Stomach (tissue), 8 donors: ENCODE measurements at regions not wholly inside any gene's neighbourhood (a gene's known extent, or its start where the extent isn't known, plus 50 kb on each side); places are given as distances from the start of the nearest gene placed in this dataset.

Source experiments
- DNase-seq, 2 donors: peaks; one replicate each; pipeline versions ENCODE4 v3.0.0 to v3.0.0-alpha.2; 2013 to 2019
- H3K27ac ChIP-seq, 5 donors: fragments of 200-600 bp in 4 of 5; sonication (generic) in 4 of 5; one replicate each; pipeline ENCODE4 v1.5.1; 2013 to 2019; ENCODE audit warnings: mild to moderate bottlenecking in 1 of 5, moderate library complexity in 1 of 5
- H3K27me3 ChIP-seq, 3 donors: fragments of 200-600 bp; sonication (generic); one replicate each; pipeline ENCODE4 v1.5.1; 2017 to 2019; ENCODE audit warnings: mixed run types in 1 of 3
- H3K36me3 ChIP-seq, 4 donors: fragments of 200-600 bp; sonication (generic); 1 replicate in 3 of 4; 2 replicates in 1 of 4; pipeline ENCODE4 v1.5.1; 2016 to 2019
- H3K4me1 ChIP-seq, 4 donors: fragments of 200-600 bp; sonication (generic); one replicate each; pipeline ENCODE4 v1.5.1; 2016 to 2019
- H3K4me3 ChIP-seq, 4 donors: fragments of 200-600 bp; sonication (generic) in 3 of 4; one replicate each; pipeline ENCODE4 v1.5.1; 2016 to 2019; ENCODE audit warnings: mild to moderate bottlenecking in 1 of 4
- H3K9me3 ChIP-seq, 4 donors: fragments of 200-600 bp; sonication (generic); one replicate each; pipeline ENCODE4 v1.5.1; 2016 to 2019
- CTCF ChIP-seq, 7 experiments: fragments of 450-650 bp in 4 of 7; fragments of 200-600 bp in 3 of 7; sonication (generic) in 3 of 7; IDR thresholded peaks; one replicate each; pipeline ENCODE4 v1.5.1; 2016 to 2019; ENCODE audit warnings: antibody characterized with exemption in 7 of 7, control low read depth in 2 of 7, mild to moderate bottlenecking in 1 of 7
- EP300 ChIP-seq: sonication (generic); formaldehyde crosslinking; IDR thresholded peaks from one replicate; pipeline ENCODE4 v1.6.1; 2017; ENCODE audit warnings: antibody characterized with exemption
- POLR2A ChIP-seq, 4 donors: fragments of 450-650 bp; IDR thresholded peaks; one replicate each; pipeline ENCODE4 v1.6.1; 2016; ENCODE audit warnings: antibody characterized with exemption in 4 of 4, control low read depth in 2 of 4, mild to moderate bottlenecking in 1 of 4, moderate library complexity in 1 of 4
- POLR2AphosphoS5 ChIP-seq, 3 donors: sonication (generic); formaldehyde crosslinking; IDR thresholded peaks; one replicate each; pipeline ENCODE4 v1.6.1; 2016; ENCODE audit warnings: antibody characterized with exemption in 3 of 3
- WGBS, 5 donors: extraction: QIAGEN DNeasy Blood & Tissue Kit in 3 of 5; methylation state at CpG; one replicate each; pipeline versions ENCODE4 v1.1.5 to v1.1.7; 2013 to 2018; 5-methylcytosine and 5-hydroxymethylcytosine counted together
- intact Hi-C: fragments of 100-400 bp; cut with DNase I; formaldehyde crosslinking; loops from one replicate; pipeline ENCODE4 v1.15.1; 2023; ENCODE audit warnings: low total_unique reads
- donor health status: healthy with polysubstance abuse.
- donor health status: Bipolar disorder and iron deficiency.
- donor health status: healthy.

- no peak overlapping the region for H3K27ac ChIP-seq
- no peaks in the 10 kb centered on the region for H3K9me3 ChIP-seq
- intact Hi-C loops: no loop called here
- peak in 1 of 2 donors; percentile 2 for DNase-seq
- H3K36me3 ChIP-seq: no peaks in the 10 kb centered on the region
- WGBS, 5 donors: 40 to 49% (median 45%) methylated on average over 6 of the region's 6 CpGs
- H3K4me3 ChIP-seq: no peak overlapping the region
- peaks cover 0 to 7% (median 0%) of the 10 kb centered on the region in 4 donors for H3K4me1 ChIP-seq
- TF ChIP-seq POLR2AphosphoS5 (IDR thresholded peaks at IDR 0.05) (no peak), CTCF (IDR thresholded peaks at IDR 0.05) (no peak), EP300 (no peak), POLR2A (IDR thresholded peaks at IDR 0.05) (no peak)
- H3K27me3 ChIP-seq: no peaks in the 10 kb centered on the region
Observed at GRCh38 chr3:35422836-35423601, 216.3 kb upstream of the ARPP21 start.

GRCh38 chr3:35426366-35426958 is 212.9 kb upstream of the ARPP21 start:
- Histone ChIP-seq H3K27ac (no peak overlapping the region), H3K9me3 (no peaks in the 10 kb centered on the region), H3K4me3 (no peak overlapping the region), H3K36me3 (no peaks in the 10 kb centered on the region), H3K27me3 (no peaks in the 10 kb centered on the region), H3K4me1 (peaks cover 0 to 7% (median 0%) of the 10 kb centered on the region in 4 donors)
- DNase-seq: no peak
- TF ChIP-seq POLR2AphosphoS5 (IDR thresholded peaks at IDR 0.05) (no peak), POLR2A (IDR thresholded peaks at IDR 0.05) (no peak), CTCF (IDR thresholded peaks at IDR 0.05) (no peak), EP300 (no peak)
- intact Hi-C loops: no loop called here
- 73 to 77% (median 76%) methylated on average over 3 of the region's 3 CpGs for WGBS, 5 donors

GRCh38 chr3:35437381-35437780 is 201.9 kb upstream of the ARPP21 start:
- 80 to 94% (median 81%) methylated on average over 1 of the region's 1 CpG for WGBS, 5 donors
- H3K4me1 ChIP-seq: no peaks in the 10 kb centered on the region
- TF ChIP-seq POLR2AphosphoS5 (IDR thresholded peaks at IDR 0.05) (no peak), CTCF (IDR thresholded peaks at IDR 0.05) (no peak), EP300 (no peak), POLR2A (IDR thresholded peaks at IDR 0.05) (no peak)
- no peak overlapping the region for H3K4me3 ChIP-seq
- intact Hi-C loops: no loop called here
- no peak for DNase-seq
- no peak overlapping the region for H3K27ac ChIP-seq
- peaks cover 0 to 3% (median 0%) of the 10 kb centered on the region in 4 donors for H3K9me3 ChIP-seq
- no peaks in the 10 kb centered on the region for H3K27me3 ChIP-seq
- H3K36me3 ChIP-seq: no peaks in the 10 kb centered on the region

- TF ChIP-seq EP300: no peak
- TF ChIP-seq POLR2AphosphoS5 (IDR thresholded peaks at IDR 0.05): no peak
- TF ChIP-seq POLR2A (IDR thresholded peaks at IDR 0.05): no peak
Observed at GRCh38 chr3:35438101-35438500, 201.2 kb upstream of the ARPP21 start.

GRCh38 chr3:35439663-35440062 is 199.7 kb upstream of the ARPP21 start:
- Histone ChIP-seq H3K27ac (no peak overlapping the region), H3K27me3 (no peaks in the 10 kb centered on the region), H3K9me3 (peaks cover 0 to 3% (median 0%) of the 10 kb centered on the region in 4 donors), H3K4me3 (no peak overlapping the region), H3K36me3 (no peaks in the 10 kb centered on the region), H3K4me1 (no peaks in the 10 kb centered on the region)
- 83 to 87% (median 84%) methylated on average over 5 of the region's 5 CpGs for WGBS, 5 donors
- intact Hi-C loops: no loop called here
- DNase-seq: no peak
- TF ChIP-seq CTCF (IDR thresholded peaks at IDR 0.05) (no peak), EP300 (no peak), POLR2A (IDR thresholded peaks at IDR 0.05) (no peak), POLR2AphosphoS5 (IDR thresholded peaks at IDR 0.05) (no peak)

More at GRCh38 chr3:35438101-35438500, 201.2 kb upstream of the ARPP21 start:
- no peak for DNase-seq
- H3K4me1 ChIP-seq: no peaks in the 10 kb centered on the region
- H3K9me3 ChIP-seq: peaks cover 0 to 3% (median 0%) of the 10 kb centered on the region in 4 donors
- H3K4me3 ChIP-seq: no peak overlapping the region
- no peaks in the 10 kb centered on the region for H3K36me3 ChIP-seq
- 32 to 59% (median 52%) methylated on average over 1 of the region's 1 CpG for WGBS, 5 donors
- no peak overlapping the region for H3K27ac ChIP-seq
- intact Hi-C loops: no loop called here
- H3K27me3 ChIP-seq: no peaks in the 10 kb centered on the region
